GM19455 (cell line): ENCODE measurements at regions not wholly inside any gene's neighbourhood (a gene's known extent, or its start where the extent isn't known, plus 50 kb on each side); places are given as distances from the start of the nearest gene placed in this dataset.

Source experiments
- ATAC-seq: cut with Tn5 transposase; IDR thresholded peaks from one replicate; pipeline ENCODE4 v1.9.1; 2021; ENCODE audit not compliant: unreplicated experiment

- no peak for ATAC-seq
Observed at GRCh38 chr16:85356157-85356556, 243.9 kb upstream of the CIBAR2 start.

- no peak for ATAC-seq
Observed at GRCh38 chr16:85357323-85357722, 245.1 kb upstream of the CIBAR2 start.

GRCh38 chr16:85357924-85358505 lies 245.7 kb upstream of the CIBAR2 start:
- ATAC-seq: no peak

- no peak for ATAC-seq
Observed at GRCh38 chr16:85358704-85359146, 246.5 kb upstream of the CIBAR2 start.

GRCh38 chr16:85359147-85359822 lies 247.0 kb upstream of the CIBAR2 start:
- ATAC-seq: no peak

- ATAC-seq: no peak
Observed at GRCh38 chr16:85360323-85361277, 248.3 kb upstream of the CIBAR2 start.

- no peak for ATAC-seq
Observed at GRCh38 chr16:85361441-85362118, 249.3 kb upstream of the CIBAR2 start.

GRCh38 chr16:85362443-85362842 lies 250.2 kb upstream of the CIBAR2 start:
- no peak for ATAC-seq

GRCh38 chr16:85363427-85363826 lies 249.7 kb upstream of the GSE1 start:
- no peak for ATAC-seq

GRCh38 chr16:85363881-85364280 lies 249.2 kb upstream of the GSE1 start:
- no peak for ATAC-seq

- ATAC-seq: no peak
Observed at GRCh38 chr16:85364323-85365040, 248.6 kb upstream of the GSE1 start.

GRCh38 chr16:85365120-85365519 lies 248.0 kb upstream of the GSE1 start:
- no peak for ATAC-seq

- ATAC-seq: no peak
Observed at GRCh38 chr16:85366031-85366763, 246.9 kb upstream of the GSE1 start.

GRCh38 chr16:85367485-85367884 lies 245.6 kb upstream of the GSE1 start:
- ATAC-seq: no peak

- no peak for ATAC-seq
Observed at GRCh38 chr16:85369060-85369459, 244.1 kb upstream of the GSE1 start.

GRCh38 chr16:85369741-85370528 lies 243.2 kb upstream of the GSE1 start:
- no peak for ATAC-seq

GRCh38 chr16:85370543-85370880 lies 242.6 kb upstream of the GSE1 start:
- ATAC-seq: no peak

- no peak for ATAC-seq
Observed at GRCh38 chr16:85370881-85371651, 242.1 kb upstream of the GSE1 start.
